Panc1 (cell line): ENCODE measurements at regions not wholly inside any gene's neighbourhood (a gene's known extent, or its start where the extent isn't known, plus 50 kb on each side); places are given as distances from the start of the nearest gene placed in this dataset.
"Not testable (repeated sequence)": the region's sequence is repeated elsewhere in the genome, so short reads cannot be mapped to it uniquely, and the experiment has no call there.

Experiments used
- ATAC-seq: fragments of 200-7000 bp; cut with Tn5 transposase; 2 replicates; pipeline ENCODE4 v1.9.1; 2020; ENCODE audit warnings: mild to moderate bottlenecking, moderate library complexity
- BruUV-seq: library from RNA; stranded (reverse); fragments of 400-500 nt; replicated peaks from 2 replicates; lab custom pipeline; 2021; lab: Mats Ljungman, UMichigan
- CTCF ChIA-PET: fragments of 300-600 bp; sonication (Branson Sonifier 250); formaldehyde crosslinking; loops from one replicate; lab custom pipeline; 2022; ENCODE audit warnings: antibody characterized with exemption; lab: Charles Lee
- POLR2A ChIA-PET: fragments of 300-600 bp; sonication (Branson Sonifier 250); formaldehyde crosslinking; loops from one replicate; lab custom pipeline; 2022; ENCODE audit warnings: antibody characterized with exemption; lab: Charles Lee
- DNase-seq: peaks from one replicate; pipeline ENCODE4 v3.0.0-alpha.2; 2010; ENCODE audit warnings: low read depth, low spot score
- H3K27ac ChIP-seq: 2 replicates; pipeline ENCODE4 v1.5.1; 2011; ENCODE audit warnings: mild to moderate bottlenecking, low read length, inconsistent platforms
- H3K27me3 ChIP-seq: fragments of 200-500 bp; sonication (Bioruptor generic); 2 replicates; pipeline ENCODE4 v1.6.0; 2014; ENCODE audit warnings: low read length, inconsistent platforms; ENCODE audit not compliant: control insufficient read depth, insufficient read depth
- H3K36me3 ChIP-seq: fragments of 200-500 bp; sonication (Bioruptor generic); 2 replicates; pipeline ENCODE4 v1.5.1; 2014; ENCODE audit warnings: inconsistent platforms, mild to moderate bottlenecking, low read length, moderate library complexity; ENCODE audit not compliant: control insufficient read depth, insufficient read depth
- H3K4me1 ChIP-seq: 2 replicates; pipeline ENCODE4 v1.5.1; 2011; ENCODE audit warnings: inconsistent platforms, mild to moderate bottlenecking, low read length, moderate library complexity; ENCODE audit not compliant: control insufficient read depth, insufficient read depth
- H3K4me3 ChIP-seq, 2 experiments: 2 replicates each; pipeline ENCODE4 v1.5.1; 2011 to 2012; ENCODE audit warnings: low read depth in 2 of 2, low read length in 2 of 2, mild to moderate bottlenecking in 2 of 2, inconsistent platforms in 1 of 2, moderate library complexity in 1 of 2
- H3K9me3 ChIP-seq: fragments of 200-500 bp; sonication (Bioruptor generic); 2 replicates; pipeline ENCODE4 v1.5.1; 2014; ENCODE audit warnings: low read depth, mild to moderate bottlenecking, inconsistent platforms, low read length, moderate library complexity; ENCODE audit not compliant: control insufficient read depth, insufficient read depth
- CTCF ChIP-seq: fragments of 450-650 bp; IDR thresholded peaks from 2 replicates; pipeline ENCODE4 v1.5.1; 2017; ENCODE audit warnings: mild to moderate bottlenecking
- POLR2AphosphoS5 ChIP-seq: IDR thresholded peaks from 2 replicates; pipeline ENCODE4 v1.6.1; 2012; ENCODE audit warnings: mild to moderate bottlenecking, low read depth, low read length, moderate library complexity
- REST ChIP-seq, 2 experiments: IDR thresholded peaks; 2 replicates each; pipeline ENCODE4 v1.6.1; 2011 to 2012; ENCODE audit warnings: low read depth in 2 of 2, control low read depth in 1 of 2, low read length in 1 of 2, mild to moderate bottlenecking in 1 of 2, moderate library complexity in 1 of 2; ENCODE audit not compliant: insufficient read depth in 1 of 2
- SIN3A ChIP-seq: IDR thresholded peaks from 2 replicates; pipeline ENCODE4 v1.6.1; 2012; ENCODE audit warnings: low read depth, mild to moderate bottlenecking, low read length, moderate library complexity, borderline replicate concordance; ENCODE audit not compliant: insufficient read depth
- TCF7L2 ChIP-seq: IDR thresholded peaks from 2 replicates; pipeline ENCODE4 v1.6.1; 2011; ENCODE audit warnings: mild to moderate bottlenecking, low read depth, low read length, inconsistent platforms
- in situ Hi-C: cut with HindIII; loops from 2 replicates; pipeline ENCODE4 v1.10.0; 2016; ENCODE audit warnings: low sequenced_read_pairs, low pct_unique_long_range_greater_than_20kb
- intact Hi-C: fragments of 100-400 bp; cut with micrococcal nuclease; formaldehyde crosslinking; loops from one replicate; pipeline ENCODE4 v1.10.0; 2022; ENCODE audit not compliant: unreplicated experiment

GRCh38 chrX:145410622-145411021 is 163.3 kb downstream of the SPANXN1 start:
- intact Hi-C loops (no loop called here), in situ Hi-C loops (no loop called here)
- DNase-seq: no peak
- ATAC-seq: no peak
- no peak for TF ChIP-seq POLR2AphosphoS5
- Histone ChIP-seq H3K36me3 (no peaks in the 10 kb centered on the region), H3K27ac (no peak overlapping the region), H3K9me3 (no peaks in the 10 kb centered on the region), H3K4me3 (no peak overlapping the region), H3K27me3 (no peaks in the 10 kb centered on the region), H3K4me1 (no peaks in the 10 kb centered on the region)
- ChIA-PET POLR2A (no interaction called here), CTCF (no interaction called here)
- BruUV-seq: no TSS peak

GRCh38 chrX:145436211-145436610 is 188.9 kb downstream of the SPANXN1 start:
- H3K27ac ChIP-seq, H3K4me1 ChIP-seq, CTCF ChIA-PET, H3K36me3 ChIP-seq, H3K4me3 ChIP-seq, H3K9me3 ChIP-seq, BruUV-seq, in situ Hi-C loops, ATAC-seq, intact Hi-C loops, H3K27me3 ChIP-seq, POLR2A ChIA-PET, DNase-seq: not testable (repeated sequence)

- intact Hi-C loops (no loop called here), in situ Hi-C loops (no loop called here)
- no peak for DNase-seq
- Histone ChIP-seq H3K36me3 (no peaks in the 10 kb centered on the region), H3K27me3 (no peaks in the 10 kb centered on the region), H3K9me3 (no peaks in the 10 kb centered on the region), H3K4me1 (no peaks in the 10 kb centered on the region), H3K4me3 (no peak overlapping the region), H3K27ac (no peak overlapping the region)
- BruUV-seq: no TSS peak
- ChIA-PET CTCF (interaction anchor here (0.6 kb wide), 1 partner anchor 340 kb away, joined by 3 read pairs; no protein-coding TSS in a partner anchor), POLR2A (no interaction called here)
- no peak for ATAC-seq
- TF ChIP-seq REST (IDR thresholded peaks at IDR 0.05; ENCODE audit: insufficient read depth in 1 of 2, low read depth in 2 of 2, low read length in 1 of 2): no peak
- TF ChIP-seq SIN3A: no peak
- TF ChIP-seq POLR2AphosphoS5: no peak
- no peak for TF ChIP-seq CTCF
- no peak for TF ChIP-seq TCF7L2
Observed at GRCh38 chrX:145464650-145465049, 217.3 kb downstream of the SPANXN1 start.
